A673 (cell line): ENCODE measurements at regions not wholly inside any gene's neighbourhood (a gene's known extent, or its start where the extent isn't known, plus 50 kb on each side); places are given as distances from the start of the nearest gene placed in this dataset.

Experiments
- EZH2 ChIP-seq: fragments of 200-600 bp; sonication (generic); IDR thresholded peaks from 2 replicates; pipeline ENCODE4 v1.6.1; 2017; ENCODE audit warnings: borderline replicate concordance, low read depth, mild to moderate bottlenecking, mixed read lengths, antibody characterized with exemption, low read length; ENCODE audit not compliant: poor library complexity, severe bottlenecking
- TF ChIP-seq, protein P1 (sequence below): fragments of 300-800, 200-600 bp; sonication (generic); conservative IDR thresholded peaks from 2 replicates; pipeline ENCODE4 v1.5.1; 2017; ENCODE audit warnings: low read depth, mild to moderate bottlenecking, antibody characterized with exemption, low read length, moderate library complexity, mixed read lengths

DNA sequence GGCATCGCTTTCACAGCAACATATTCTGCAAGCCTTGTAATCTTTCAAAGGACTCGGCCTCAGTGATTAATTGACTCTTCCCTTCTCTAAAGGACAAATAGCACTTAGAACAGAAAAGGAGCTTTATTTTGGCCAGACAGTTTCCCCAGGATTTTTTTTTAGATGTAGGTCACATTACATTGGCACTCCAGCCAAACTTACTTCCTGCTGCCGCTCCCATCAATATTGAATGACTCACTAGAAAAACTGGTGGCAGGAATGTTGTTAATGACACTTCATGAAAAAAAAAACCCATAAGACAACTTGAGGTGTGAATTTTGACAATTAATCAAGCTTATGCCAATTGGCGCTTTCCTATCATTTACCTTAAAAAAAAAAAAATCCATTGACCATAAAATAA lies 432.6 kb downstream of the TOX3 start:
- no peak for TF ChIP-seq EZH2
- TF ChIP-seq, protein P1, sequence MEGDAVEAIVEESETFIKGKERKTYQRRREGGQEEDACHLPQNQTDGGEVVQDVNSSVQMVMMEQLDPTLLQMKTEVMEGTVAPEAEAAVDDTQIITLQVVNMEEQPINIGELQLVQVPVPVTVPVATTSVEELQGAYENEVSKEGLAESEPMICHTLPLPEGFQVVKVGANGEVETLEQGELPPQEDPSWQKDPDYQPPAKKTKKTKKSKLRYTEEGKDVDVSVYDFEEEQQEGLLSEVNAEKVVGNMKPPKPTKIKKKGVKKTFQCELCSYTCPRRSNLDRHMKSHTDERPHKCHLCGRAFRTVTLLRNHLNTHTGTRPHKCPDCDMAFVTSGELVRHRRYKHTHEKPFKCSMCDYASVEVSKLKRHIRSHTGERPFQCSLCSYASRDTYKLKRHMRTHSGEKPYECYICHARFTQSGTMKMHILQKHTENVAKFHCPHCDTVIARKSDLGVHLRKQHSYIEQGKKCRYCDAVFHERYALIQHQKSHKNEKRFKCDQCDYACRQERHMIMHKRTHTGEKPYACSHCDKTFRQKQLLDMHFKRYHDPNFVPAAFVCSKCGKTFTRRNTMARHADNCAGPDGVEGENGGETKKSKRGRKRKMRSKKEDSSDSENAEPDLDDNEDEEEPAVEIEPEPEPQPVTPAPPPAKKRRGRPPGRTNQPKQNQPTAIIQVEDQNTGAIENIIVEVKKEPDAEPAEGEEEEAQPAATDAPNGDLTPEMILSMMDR = no peak
